SJCRH30 (cell line): ENCODE measurements at regions not wholly inside any gene's neighbourhood (a gene's known extent, or its start where the extent isn't known, plus 50 kb on each side); places are given as distances from the start of the nearest gene placed in this dataset.

Source experiments
- DNase-seq, 2 experiments: peaks; one replicate each; pipeline ENCODE4 v3.0.0-alpha.2; 2015 to 2020
- H3K27ac ChIP-seq: fragments of 250-450 bp; sonication (Bioruptor Pico); 2 replicates; pipeline ENCODE4 v1.5.1; 2020; ENCODE audit warnings: mild to moderate bottlenecking, moderate library complexity
- H3K27me3 ChIP-seq: fragments of 250-450 bp; sonication (Bioruptor Pico); 2 replicates; pipeline ENCODE4 v1.5.1; 2020; ENCODE audit warnings: mild to moderate bottlenecking, moderate library complexity
- H3K36me3 ChIP-seq: fragments of 250-450 bp; sonication (Bioruptor Pico); 2 replicates; pipeline ENCODE4 v1.5.1; 2020; ENCODE audit warnings: mild to moderate bottlenecking, moderate library complexity
- H3K4me1 ChIP-seq: fragments of 250-450 bp; sonication (Bioruptor Pico); 2 replicates; pipeline ENCODE4 v1.5.1; 2020; ENCODE audit warnings: mild to moderate bottlenecking, moderate library complexity
- H3K4me3 ChIP-seq: fragments of 250-450 bp; sonication (Bioruptor Pico); 2 replicates; pipeline ENCODE4 v1.5.1; 2020; ENCODE audit warnings: mild to moderate bottlenecking, moderate library complexity
- H3K9me3 ChIP-seq: fragments of 250-450 bp; sonication (Bioruptor Pico); replicated peaks from 2 replicates; pipeline ENCODE4 v1.5.1; 2020; ENCODE audit warnings: mild to moderate bottlenecking, moderate library complexity

DNA sequence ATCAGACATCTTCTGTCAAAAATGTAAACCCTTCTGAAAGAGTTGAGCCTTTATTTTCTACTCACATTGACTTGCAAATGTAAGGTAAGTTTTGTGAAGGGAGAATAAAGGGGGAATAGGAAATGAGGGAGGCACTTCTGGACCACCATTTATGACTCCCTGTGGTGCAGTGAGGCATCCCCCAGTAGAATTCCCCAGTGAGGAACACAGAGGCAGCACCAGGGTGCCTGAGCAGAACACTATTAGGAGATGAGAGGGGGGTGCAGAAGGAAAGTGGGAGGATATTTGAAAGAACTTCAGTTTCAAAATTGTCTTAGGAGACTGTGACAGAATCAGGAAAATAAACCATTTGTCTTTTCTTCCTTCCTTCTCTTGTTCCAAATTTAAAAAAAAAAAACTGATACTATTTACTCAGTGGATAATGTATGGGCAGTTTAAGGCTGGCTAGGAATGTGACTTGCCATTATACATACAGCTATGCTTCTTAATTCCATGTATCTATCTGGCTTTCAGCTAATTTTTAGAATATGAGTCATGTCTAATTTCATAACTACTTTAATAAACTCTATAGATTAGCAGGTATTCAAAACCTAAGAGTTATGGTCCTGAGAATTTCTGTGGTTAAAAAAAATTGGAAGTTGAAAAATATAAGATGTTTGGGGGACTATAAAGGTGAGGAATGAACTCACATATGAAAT, 478.1 kb upstream of the CHAC2 start:
- Histone ChIP-seq H3K4me1 (no peaks in the 10 kb centered on the region), H3K36me3 (no peaks in the 10 kb centered on the region), H3K9me3 (no peaks in the 10 kb centered on the region), H3K27me3 (no peaks in the 10 kb centered on the region), H3K27ac (no peak overlapping the region), H3K4me3 (no peak overlapping the region)
- DNase-seq: no peak

GRCh38 chr2:53286345-53286744, 481.3 kb upstream of the CHAC2 start:
- Histone ChIP-seq H3K9me3 (no peaks in the 10 kb centered on the region), H3K4me3 (no peak overlapping the region), H3K36me3 (no peaks in the 10 kb centered on the region), H3K27ac (no peak overlapping the region), H3K27me3 (no peaks in the 10 kb centered on the region), H3K4me1 (no peaks in the 10 kb centered on the region)
- no peak for DNase-seq

DNA sequence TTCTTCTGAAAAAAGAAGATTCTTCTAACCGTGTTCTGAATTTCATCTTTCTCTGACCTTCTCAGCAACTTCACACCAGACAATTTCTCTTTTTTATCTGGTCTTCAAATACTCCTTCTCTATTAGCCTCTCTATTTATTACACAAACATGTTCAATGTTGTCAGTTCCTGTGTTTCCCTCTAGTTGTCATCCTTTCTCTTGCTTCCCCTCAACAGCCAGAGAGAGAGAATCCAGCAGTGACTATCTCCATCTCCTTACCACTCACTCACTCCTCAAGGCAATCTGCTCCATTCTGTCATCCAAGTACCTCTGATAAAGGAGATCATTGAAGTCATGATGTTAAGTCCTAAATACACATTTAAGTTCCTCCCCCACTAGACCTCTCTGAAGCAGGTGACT, 491.9 kb upstream of the CHAC2 start:
- no peaks in the 10 kb centered on the region for H3K9me3 ChIP-seq
- DNase-seq: no peak
- H3K27ac ChIP-seq: no peak overlapping the region
- H3K4me3 ChIP-seq: no peak overlapping the region
- H3K27me3 ChIP-seq: no peaks in the 10 kb centered on the region; the same call in none of the 2 replicates
- H3K4me1 ChIP-seq: no peaks in the 10 kb centered on the region
- no peaks in the 10 kb centered on the region; the same call in 1 of the 2 replicates for H3K36me3 ChIP-seq

GRCh38 chr2:53268626-53269025, 499.0 kb upstream of the CHAC2 start:
- H3K4me1 ChIP-seq: no peaks in the 10 kb centered on the region
- H3K9me3 ChIP-seq: no peaks in the 10 kb centered on the region
- H3K27me3 ChIP-seq: peaks cover 2% of the 10 kb centered on the region
- no peak overlapping the region for H3K4me3 ChIP-seq
- H3K36me3 ChIP-seq: no peaks in the 10 kb centered on the region; the same call in 1 of the 2 replicates
- DNase-seq: no peak
- no peak overlapping the region for H3K27ac ChIP-seq

DNA sequence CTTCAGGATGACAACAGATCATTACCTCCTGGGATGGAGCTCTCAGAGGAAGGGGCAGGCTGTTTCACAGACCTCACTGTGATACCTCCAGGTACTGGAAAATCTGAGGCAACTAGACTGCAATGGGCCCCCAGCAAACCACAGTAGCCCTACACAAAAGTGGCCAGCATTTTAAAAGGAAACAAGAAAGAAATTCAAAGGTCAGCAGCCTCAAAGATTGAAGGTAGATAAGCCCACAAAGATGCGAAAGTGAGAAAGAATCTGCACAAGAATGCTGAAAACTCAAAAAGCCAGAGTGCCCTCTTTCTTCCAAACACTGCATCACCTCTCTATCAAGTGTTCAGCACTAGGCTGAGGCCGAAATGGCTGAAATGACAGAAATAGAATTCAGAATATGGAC, 499.5 kb upstream of the CHAC2 start:
- no peak overlapping the region for H3K4me3 ChIP-seq
- H3K27ac ChIP-seq: no peak overlapping the region
- H3K9me3 ChIP-seq: no peaks in the 10 kb centered on the region
- H3K27me3 ChIP-seq: peaks cover 2% of the 10 kb centered on the region
- no peaks in the 10 kb centered on the region; the same call in 1 of the 2 replicates for H3K36me3 ChIP-seq
- H3K4me1 ChIP-seq: no peaks in the 10 kb centered on the region
- no peak for DNase-seq

DNA sequence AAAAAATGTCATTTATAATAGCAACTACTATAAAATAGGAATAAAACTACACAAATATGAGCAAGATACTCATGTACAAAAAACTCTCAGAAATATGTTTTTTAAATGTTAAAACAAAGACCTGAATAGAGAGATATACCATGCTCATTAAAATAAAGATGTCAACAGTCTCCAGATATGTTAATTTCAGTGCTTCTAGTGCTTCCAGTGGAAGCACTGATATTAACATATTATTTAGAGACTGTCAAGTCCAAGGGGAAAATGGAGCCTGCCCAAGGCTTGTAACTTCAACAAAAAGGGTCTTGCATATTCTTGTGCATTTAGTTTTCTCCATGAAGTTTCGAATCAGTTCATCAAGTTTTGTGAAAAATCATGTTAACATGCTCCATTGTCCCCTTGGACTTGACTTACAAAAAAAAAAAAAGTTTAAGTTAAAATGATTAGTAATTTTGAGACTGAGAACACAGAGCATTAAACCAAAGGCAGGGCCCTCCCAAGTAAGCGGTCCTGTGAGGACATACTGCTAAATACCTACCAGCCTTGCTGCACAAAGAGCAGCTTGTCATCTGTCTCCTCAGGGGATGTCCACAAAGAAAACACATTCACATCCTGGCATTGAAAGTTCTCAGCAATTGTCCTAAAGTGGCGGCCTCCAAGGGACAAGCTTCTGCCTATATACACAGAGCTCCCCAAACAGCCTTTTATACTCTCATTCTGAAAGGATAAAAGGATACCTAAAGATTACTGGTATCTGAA, 501.9 kb upstream of the CHAC2 start:
- H3K9me3 ChIP-seq: no peaks in the 10 kb centered on the region
- no peaks in the 10 kb centered on the region for H3K4me1 ChIP-seq

GRCh38 chr2:53260568-53260967, 507.0 kb upstream of the CHAC2 start:
- no peaks in the 10 kb centered on the region for H3K36me3 ChIP-seq
- H3K9me3 ChIP-seq: no peaks in the 10 kb centered on the region
- H3K27ac ChIP-seq: no peak overlapping the region
- no peak for DNase-seq
- H3K27me3 ChIP-seq: 0 out of 2 replicates have a peak, but pooled peaks cover 5% of the 10 kb centered on the region
- H3K4me1 ChIP-seq: no peaks in the 10 kb centered on the region
- no peak overlapping the region for H3K4me3 ChIP-seq

More for the DNA sequence above, 501.9 kb upstream of the CHAC2 start:
- DNase-seq: no peak
- Histone ChIP-seq H3K4me3 (no peak overlapping the region), H3K27ac (no peak overlapping the region), H3K36me3 (no peaks in the 10 kb centered on the region), H3K27me3 (peaks cover 2% of the 10 kb centered on the region)

DNA sequence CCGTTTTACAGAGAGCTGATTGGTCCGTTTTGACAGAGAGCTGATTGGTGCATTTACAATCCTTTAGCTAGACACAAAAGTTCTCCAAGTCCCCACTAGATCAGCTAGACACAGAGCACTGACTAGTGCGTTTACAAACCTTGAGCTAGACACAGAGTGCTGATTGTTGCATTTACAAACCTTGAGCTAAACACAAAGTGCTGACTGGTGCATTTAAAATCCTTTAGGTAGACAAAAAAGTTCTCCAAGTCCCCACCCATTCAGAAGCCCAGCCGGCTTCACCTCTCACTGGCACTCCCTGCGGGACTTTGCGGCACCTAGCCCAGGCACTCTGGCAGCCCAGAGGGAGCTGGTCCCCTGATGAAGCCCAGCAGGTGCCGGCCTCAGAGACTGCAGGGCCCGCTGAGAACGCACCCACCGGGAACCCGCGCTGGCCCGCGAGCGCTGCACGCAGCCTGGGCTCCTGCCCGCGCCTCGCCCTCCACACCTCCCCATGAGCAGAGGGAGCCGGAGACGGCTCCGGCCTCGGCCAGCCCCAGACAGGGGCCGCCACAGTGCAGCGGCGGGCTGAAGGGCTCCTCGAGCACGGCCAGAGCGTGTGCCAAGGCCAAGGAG, 508.1 kb upstream of the CHAC2 start:
- H3K36me3 ChIP-seq: no peaks in the 10 kb centered on the region
- no peak for DNase-seq
- H3K27me3 ChIP-seq: 0 out of 2 replicates have a peak, but pooled peaks cover 5% of the 10 kb centered on the region
- H3K9me3 ChIP-seq: 0 out of 2 replicates have a peak, but pooled peaks cover 2% of the 10 kb centered on the region
- no peak overlapping the region for H3K4me3 ChIP-seq
- H3K27ac ChIP-seq: no peak overlapping the region
- H3K4me1 ChIP-seq: no peaks in the 10 kb centered on the region

GRCh38 chr2:53257287-53257686, 510.3 kb upstream of the CHAC2 start:
- Histone ChIP-seq H3K36me3 (no peaks in the 10 kb centered on the region), H3K4me3 (no peak overlapping the region), H3K27ac (no peak overlapping the region), H3K4me1 (no peaks in the 10 kb centered on the region), H3K9me3 (0 out of 2 replicates have a peak, but pooled peaks cover 2% of the 10 kb centered on the region), H3K27me3 (0 out of 2 replicates have a peak, but pooled peaks cover 5% of the 10 kb centered on the region)
- DNase-seq: no peak

GRCh38 chr2:53253244-53253643, 514.4 kb upstream of the CHAC2 start:
- H3K27me3 ChIP-seq: peaks cover 3% of the 10 kb centered on the region; the same call in 1 of the 2 replicates
- no peaks in the 10 kb centered on the region for H3K36me3 ChIP-seq
- no peak overlapping the region for H3K27ac ChIP-seq
- no peak for DNase-seq
- H3K4me1 ChIP-seq: no peaks in the 10 kb centered on the region
- no peak overlapping the region for H3K4me3 ChIP-seq
- 0 out of 2 replicates have a peak, but pooled peaks cover 2% of the 10 kb centered on the region for H3K9me3 ChIP-seq

- Histone ChIP-seq H3K27ac (no peak overlapping the region), H3K36me3 (no peaks in the 10 kb centered on the region), H3K27me3 (peaks cover 3% of the 10 kb centered on the region; the same call in 1 of the 2 replicates), H3K9me3 (0 out of 2 replicates have a peak, but pooled peaks cover 2% of the 10 kb centered on the region), H3K4me3 (no peak overlapping the region), H3K4me1 (no peaks in the 10 kb centered on the region)
- DNase-seq: no peak
Observed at GRCh38 chr2:53252115-53252514, 515.5 kb upstream of the CHAC2 start.

GRCh38 chr2:53247956-53248735, 519.5 kb upstream of the CHAC2 start:
- no peak overlapping the region for H3K4me3 ChIP-seq

GRCh38 chr2:53243430-53243829, 524.2 kb upstream of the CHAC2 start:
- Histone ChIP-seq H3K4me3 (no peak overlapping the region), H3K27ac (no peak overlapping the region), H3K4me1 (no peaks in the 10 kb centered on the region), H3K27me3 (peaks cover 2% of the 10 kb centered on the region; the same call in 1 of the 2 replicates), H3K36me3 (no peaks in the 10 kb centered on the region), H3K9me3 (no peaks in the 10 kb centered on the region)
- DNase-seq: no peak

More at GRCh38 chr2:53247956-53248735, 519.5 kb upstream of the CHAC2 start:
- no peak for DNase-seq
- H3K4me1 ChIP-seq: no peaks in the 10 kb centered on the region
- no peaks in the 10 kb centered on the region for H3K36me3 ChIP-seq
- no peak overlapping the region for H3K27ac ChIP-seq
- H3K9me3 ChIP-seq: no peaks in the 10 kb centered on the region
- H3K27me3 ChIP-seq: peaks cover 3% of the 10 kb centered on the region; the same call in 1 of the 2 replicates

GRCh38 chr2:53242090-53242489, 525.5 kb upstream of the CHAC2 start:
- H3K27ac ChIP-seq: no peak overlapping the region
- DNase-seq: peak in 1 of 2 experiments; percentile 33
- H3K27me3 ChIP-seq: no peaks in the 10 kb centered on the region
- no peaks in the 10 kb centered on the region for H3K36me3 ChIP-seq
- H3K4me1 ChIP-seq: no peaks in the 10 kb centered on the region
- H3K9me3 ChIP-seq: no peaks in the 10 kb centered on the region
- H3K4me3 ChIP-seq: no peak overlapping the region
